Keratinocyte (primary cell): ENCODE measurements at regions not wholly inside any gene's neighbourhood (a gene's known extent, or its start where the extent isn't known, plus 50 kb on each side); places are given as distances from the start of the nearest gene placed in this dataset.

Source experiments
- EZH2 ChIP-seq: IDR thresholded peaks from one replicate; pipeline ENCODE4 v1.6.1; 2012; ENCODE audit warnings: inconsistent platforms, mild to moderate bottlenecking, low read length, moderate library complexity
- TF ChIP-seq, protein P1 (sequence below), 3 experiments: IDR thresholded peaks in 1 of 3; conservative IDR thresholded peaks in 1 of 3; optimal IDR thresholded peaks in 1 of 3; 2 replicates in 2 of 3; 3 replicates in 1 of 3; pipeline versions ENCODE3 to v1.5.1; 2011; ENCODE audit warnings: low read length in 3 of 3, mild to moderate bottlenecking in 3 of 3, moderate library complexity in 2 of 3, control low read depth in 1 of 3, inconsistent platforms in 1 of 3; ENCODE audit not compliant: insufficient read depth in 2 of 3; ENCODE audit errors: extremely low read depth in 1 of 3

DNA sequence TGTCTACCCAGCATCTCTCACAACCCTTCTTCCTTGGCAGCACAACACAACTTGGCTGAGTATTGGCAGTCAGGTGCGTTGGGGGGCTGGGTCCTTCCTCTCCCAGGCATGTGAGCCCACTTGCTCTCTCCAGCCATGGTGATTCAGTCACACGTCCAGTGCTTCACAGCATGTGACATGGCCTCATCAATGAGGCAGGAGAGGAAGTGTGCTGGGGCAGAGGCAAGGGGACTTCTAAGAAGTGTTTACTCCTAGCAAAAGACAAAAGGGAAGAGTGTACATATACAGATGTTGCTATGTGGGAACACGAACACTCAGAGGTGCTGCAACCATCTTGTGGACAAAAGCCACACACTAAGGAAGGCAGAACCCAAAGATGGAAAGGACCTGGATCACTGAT, 380.8 kb downstream of the FBXW7 start:
- TF ChIP-seq, protein P1, sequence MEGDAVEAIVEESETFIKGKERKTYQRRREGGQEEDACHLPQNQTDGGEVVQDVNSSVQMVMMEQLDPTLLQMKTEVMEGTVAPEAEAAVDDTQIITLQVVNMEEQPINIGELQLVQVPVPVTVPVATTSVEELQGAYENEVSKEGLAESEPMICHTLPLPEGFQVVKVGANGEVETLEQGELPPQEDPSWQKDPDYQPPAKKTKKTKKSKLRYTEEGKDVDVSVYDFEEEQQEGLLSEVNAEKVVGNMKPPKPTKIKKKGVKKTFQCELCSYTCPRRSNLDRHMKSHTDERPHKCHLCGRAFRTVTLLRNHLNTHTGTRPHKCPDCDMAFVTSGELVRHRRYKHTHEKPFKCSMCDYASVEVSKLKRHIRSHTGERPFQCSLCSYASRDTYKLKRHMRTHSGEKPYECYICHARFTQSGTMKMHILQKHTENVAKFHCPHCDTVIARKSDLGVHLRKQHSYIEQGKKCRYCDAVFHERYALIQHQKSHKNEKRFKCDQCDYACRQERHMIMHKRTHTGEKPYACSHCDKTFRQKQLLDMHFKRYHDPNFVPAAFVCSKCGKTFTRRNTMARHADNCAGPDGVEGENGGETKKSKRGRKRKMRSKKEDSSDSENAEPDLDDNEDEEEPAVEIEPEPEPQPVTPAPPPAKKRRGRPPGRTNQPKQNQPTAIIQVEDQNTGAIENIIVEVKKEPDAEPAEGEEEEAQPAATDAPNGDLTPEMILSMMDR (optimal IDR thresholded peaks at IDR 0.05 in 1 of 3, IDR thresholded peaks at IDR 0.05 in 1 of 3, conservative IDR thresholded peaks at IDR 0.05 in 1 of 3; ENCODE audit: extremely low read depth in 1 of 3, insufficient read depth in 2 of 3, low read length in 3 of 3) = no peak
- no peak for TF ChIP-seq EZH2
